ACC112 (cell line): ENCODE measurements at regions not wholly inside any gene's neighbourhood (a gene's known extent, or its start where the extent isn't known, plus 50 kb on each side); places are given as distances from the start of the nearest gene placed in this dataset.

ENCODE experiments used
- H2AFZ ChIP-seq: fragments of 200-600 bp; sonication (generic); one replicate; pipeline ENCODE4 v1.6.0; 2017; ENCODE audit warnings: antibody characterized with exemption, low read length; ENCODE audit not compliant: unreplicated experiment
- H3K27ac ChIP-seq: fragments of 200-600 bp; sonication (generic); 2 replicates; pipeline ENCODE4 v1.5.1; 2014; ENCODE audit warnings: low read depth, mild to moderate bottlenecking, antibody characterized with exemption, low read length, moderate library complexity
- H3K27me3 ChIP-seq: fragments of 200-600 bp; sonication (generic); 2 replicates; pipeline ENCODE4 v1.6.1; 2014; ENCODE audit warnings: mild to moderate bottlenecking, antibody characterized with exemption, low read length, moderate library complexity, mixed read lengths; ENCODE audit not compliant: insufficient read depth
- H3K36me3 ChIP-seq: fragments of 200-600 bp; sonication (generic); 2 replicates; pipeline ENCODE4 v1.6.1; 2016; ENCODE audit warnings: mild to moderate bottlenecking, antibody characterized with exemption, low read length, moderate library complexity, mixed read lengths; ENCODE audit not compliant: insufficient read depth
- H3K4me1 ChIP-seq: fragments of 200-600 bp; sonication (generic); one replicate; pipeline ENCODE4 v1.6.1; 2016; ENCODE audit warnings: low read length, mixed read lengths; ENCODE audit not compliant: insufficient read depth, unreplicated experiment, control insufficient read depth
- H3K4me3 ChIP-seq: fragments of 200-600 bp; sonication (generic); 2 replicates; pipeline ENCODE4 v1.5.1; 2014; ENCODE audit warnings: mild to moderate bottlenecking, low read depth, low read length
- H3K79me2 ChIP-seq: fragments of 200-600 bp; sonication (generic); one replicate; pipeline ENCODE4 v1.6.0; 2016; ENCODE audit warnings: low read length; ENCODE audit not compliant: control insufficient read depth, unreplicated experiment, insufficient read depth

DNA sequence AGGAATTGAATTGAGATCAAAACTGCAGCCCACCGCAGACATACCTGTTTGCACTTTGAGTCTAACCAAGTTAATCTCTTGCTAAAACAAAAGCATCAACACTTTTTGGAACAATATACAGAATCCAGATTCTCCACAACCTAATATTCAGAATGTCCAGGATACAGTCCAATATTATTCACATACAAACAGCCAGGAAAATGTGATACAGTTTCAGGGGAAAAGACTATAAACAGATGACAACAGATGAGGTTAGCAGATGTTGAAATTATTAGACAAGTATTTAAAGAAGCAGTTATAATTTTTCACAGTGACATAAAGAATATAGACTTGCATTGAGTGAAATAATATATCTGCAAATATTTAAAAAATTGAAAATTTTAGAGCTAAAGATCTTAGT is 678.1 kb upstream of the CXADR start:
- Histone ChIP-seq H2AFZ (no peak overlapping the region), H3K27ac (no peak overlapping the region), H3K4me1 (peaks cover 17% of the 10 kb centered on the region), H3K4me3 (no peak overlapping the region), H3K79me2 (no peaks in the 10 kb centered on the region), H3K27me3 (no peaks in the 10 kb centered on the region), H3K36me3 (no peaks in the 10 kb centered on the region)

GRCh38 chr21:16837321-16837720 is 675.5 kb upstream of the CXADR start:
- Histone ChIP-seq H3K27ac (no peak overlapping the region), H3K4me1 (peaks cover 17% of the 10 kb centered on the region), H3K4me3 (no peak overlapping the region), H3K27me3 (no peaks in the 10 kb centered on the region), H2AFZ (no peak overlapping the region), H3K79me2 (no peaks in the 10 kb centered on the region), H3K36me3 (no peaks in the 10 kb centered on the region)

DNA sequence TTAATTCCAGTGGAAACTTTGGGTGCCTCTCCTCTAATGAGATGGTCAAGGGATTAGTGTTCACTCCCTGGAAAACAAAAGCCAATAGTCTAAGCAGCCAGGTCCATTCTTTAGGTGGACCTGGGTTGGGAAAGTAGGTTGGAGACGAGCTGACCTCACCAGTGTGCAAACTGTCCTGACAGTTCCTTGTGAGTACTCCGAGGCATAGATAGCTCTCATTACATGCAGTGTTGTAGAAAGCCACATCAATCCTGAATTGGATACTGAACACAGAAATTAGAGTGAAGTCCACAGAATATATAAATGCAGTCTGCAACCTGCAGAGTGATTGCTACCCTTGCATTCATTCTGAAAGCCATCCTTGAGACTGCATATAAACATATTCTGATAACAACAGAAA is 675.1 kb upstream of the CXADR start:
- no peak overlapping the region for H2AFZ ChIP-seq
- no peaks in the 10 kb centered on the region for H3K27me3 ChIP-seq
- H3K27ac ChIP-seq = no peak overlapping the region
- H3K4me3 ChIP-seq = no peak overlapping the region
- H3K79me2 ChIP-seq = no peaks in the 10 kb centered on the region
- no peaks in the 10 kb centered on the region for H3K36me3 ChIP-seq
- H3K4me1 ChIP-seq = peaks cover 17% of the 10 kb centered on the region

DNA sequence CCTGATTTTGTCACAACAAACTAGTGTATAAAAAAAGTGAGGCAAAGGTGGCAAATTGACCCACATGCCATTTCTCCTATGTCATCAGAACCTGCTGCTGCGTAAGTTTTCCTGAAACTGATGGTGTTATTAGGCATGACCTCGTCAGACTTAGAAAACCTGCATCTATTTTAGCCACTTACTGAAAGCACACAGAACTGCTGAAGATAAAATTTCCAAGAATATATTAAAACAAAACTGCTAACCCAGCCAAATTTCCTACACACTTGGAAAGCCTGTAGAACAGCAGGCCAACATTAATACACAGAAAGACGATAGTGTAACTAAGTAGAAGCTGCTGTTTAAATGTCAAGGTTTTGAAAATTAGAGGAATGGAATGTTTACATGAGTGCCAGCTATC is 674.5 kb upstream of the CXADR start:
- Histone ChIP-seq H2AFZ (no peak overlapping the region), H3K79me2 (no peaks in the 10 kb centered on the region), H3K27ac (no peak overlapping the region), H3K4me3 (no peak overlapping the region), H3K4me1 (peaks cover 17% of the 10 kb centered on the region), H3K36me3 (no peaks in the 10 kb centered on the region), H3K27me3 (no peaks in the 10 kb centered on the region)

DNA sequence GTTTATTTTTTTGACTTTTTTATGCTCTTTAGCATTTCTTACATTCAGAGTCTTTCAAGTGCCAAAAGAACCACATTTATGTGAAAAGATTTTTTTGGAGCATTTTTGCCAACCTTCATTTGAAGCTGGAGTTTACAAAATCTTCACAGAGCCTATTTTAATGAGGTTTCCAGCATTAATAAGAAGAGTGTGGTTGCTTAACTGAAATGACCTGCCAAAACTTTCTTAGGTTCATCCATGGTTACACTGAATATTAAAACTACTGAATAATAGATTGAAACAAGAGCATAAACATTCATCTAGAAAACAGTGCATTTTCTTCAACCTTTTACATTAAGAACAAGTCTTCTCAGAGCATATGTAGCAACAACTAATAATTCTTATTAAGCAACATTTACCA is 672.3 kb upstream of the CXADR start:
- Histone ChIP-seq H3K27ac (no peak overlapping the region), H3K4me3 (no peak overlapping the region), H3K4me1 (peaks cover 17% of the 10 kb centered on the region), H3K79me2 (no peaks in the 10 kb centered on the region), H2AFZ (no peak overlapping the region), H3K27me3 (no peaks in the 10 kb centered on the region), H3K36me3 (no peaks in the 10 kb centered on the region)

GRCh38 chr21:16841975-16842695 is 670.7 kb upstream of the CXADR start:
- no peaks in the 10 kb centered on the region for H3K36me3 ChIP-seq
- no peaks in the 10 kb centered on the region for H3K27me3 ChIP-seq
- H3K79me2 ChIP-seq = no peaks in the 10 kb centered on the region
- H3K4me3 ChIP-seq = no peak overlapping the region
- peak overlapping the region; percentile 15 for H2AFZ ChIP-seq
- H3K27ac ChIP-seq = no peak overlapping the region
- peaks cover 13% of the 10 kb centered on the region for H3K4me1 ChIP-seq

DNA sequence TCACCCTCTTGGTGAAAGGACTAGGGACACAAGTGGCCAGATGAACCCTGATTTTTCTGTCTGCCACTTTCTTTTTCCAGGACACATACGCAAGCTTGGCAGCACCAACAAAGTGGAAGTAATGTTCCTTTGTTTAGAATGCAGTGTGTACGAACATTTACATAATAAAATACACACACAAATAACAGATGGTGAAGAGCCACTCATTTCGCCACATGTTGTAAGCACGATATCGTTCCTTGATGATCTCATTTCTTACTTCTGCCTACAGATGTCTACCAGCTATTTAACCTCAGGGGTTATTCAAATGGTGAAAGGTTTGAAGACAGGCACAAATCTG is 670.2 kb upstream of the CXADR start:
- Histone ChIP-seq H3K4me3 (no peak overlapping the region), H3K4me1 (peaks cover 8% of the 10 kb centered on the region), H2AFZ (peak overlapping the region; percentile 15), H3K36me3 (no peaks in the 10 kb centered on the region), H3K79me2 (no peaks in the 10 kb centered on the region), H3K27ac (no peak overlapping the region), H3K27me3 (no peaks in the 10 kb centered on the region)

GRCh38 chr21:16847211-16847610 is 665.6 kb upstream of the CXADR start:
- Histone ChIP-seq H3K4me1 (no peaks in the 10 kb centered on the region), H3K4me3 (no peak overlapping the region), H3K36me3 (no peaks in the 10 kb centered on the region), H3K27ac (no peak overlapping the region), H3K27me3 (no peaks in the 10 kb centered on the region), H2AFZ (no peak overlapping the region), H3K79me2 (no peaks in the 10 kb centered on the region)

- Histone ChIP-seq H3K79me2 (no peaks in the 10 kb centered on the region), H2AFZ (no peak overlapping the region), H3K27ac (no peak overlapping the region), H3K4me1 (no peaks in the 10 kb centered on the region), H3K27me3 (no peaks in the 10 kb centered on the region), H3K36me3 (no peaks in the 10 kb centered on the region), H3K4me3 (no peak overlapping the region)
Measured at GRCh38 chr21:16851054-16851453, 661.8 kb upstream of the CXADR start.

GRCh38 chr21:16855164-16855667 is 657.6 kb upstream of the CXADR start:
- Histone ChIP-seq H3K79me2 (no peaks in the 10 kb centered on the region), H3K4me3 (no peak overlapping the region), H3K27ac (no peak overlapping the region), H3K4me1 (no peaks in the 10 kb centered on the region), H2AFZ (no peak overlapping the region), H3K27me3 (no peaks in the 10 kb centered on the region), H3K36me3 (no peaks in the 10 kb centered on the region)

GRCh38 chr21:16863362-16863905 is 649.4 kb upstream of the CXADR start:
- Histone ChIP-seq H3K27me3 (no peaks in the 10 kb centered on the region), H2AFZ (no peak overlapping the region), H3K27ac (no peak overlapping the region), H3K4me3 (no peak overlapping the region), H3K4me1 (no peaks in the 10 kb centered on the region), H3K36me3 (no peaks in the 10 kb centered on the region), H3K79me2 (no peaks in the 10 kb centered on the region)
